Fibroblast of pulmonary artery (primary cell): ENCODE measurements at regions not wholly inside any gene's neighbourhood (a gene's known extent, or its start where the extent isn't known, plus 50 kb on each side); places are given as distances from the start of the nearest gene placed in this dataset.

Source experiments
- DNase-seq: peaks from one replicate; pipeline ENCODE4 v3.0.0-alpha.2; 2010; ENCODE audit warnings: low read depth
- H3K4me3 ChIP-seq: replicated peaks from 2 replicates; pipeline ENCODE4 v1.5.1; 2011; ENCODE audit warnings: low read depth, mild to moderate bottlenecking, control low read depth, low read length, moderate library complexity
- CTCF ChIP-seq: IDR thresholded peaks from 2 replicates; pipeline ENCODE4 v1.5.1; 2011; ENCODE audit warnings: mild to moderate bottlenecking, control low read depth, low read length, inconsistent platforms; ENCODE audit errors: missing control alignments

GRCh38 chr3:82791241-82791640 is 1029.8 kb upstream of the GBE1 start:
- no peak for DNase-seq
- TF ChIP-seq CTCF: no peak
- H3K4me3 ChIP-seq: no peak overlapping the region

- TF ChIP-seq CTCF: no peak
- DNase-seq: no peak
These were observed 1029.1 kb upstream of the GBE1 start for GRCh38 chr3:82790307-82791097.

GRCh38 chr3:82783194-82783593 is 1021.7 kb upstream of the GBE1 start:
- no peak for TF ChIP-seq CTCF
- H3K4me3 ChIP-seq: no peak overlapping the region
- DNase-seq: no peak

More at GRCh38 chr3:82790307-82791097, 1029.1 kb upstream of the GBE1 start:
- H3K4me3 ChIP-seq: no peak overlapping the region

GRCh38 chr3:82773207-82773606 is 1011.8 kb upstream of the GBE1 start:
- TF ChIP-seq CTCF: no peak
- DNase-seq: no peak
- no peak overlapping the region for H3K4me3 ChIP-seq

GRCh38 chr3:82764521-82764920 is 1003.1 kb upstream of the GBE1 start:
- no peak overlapping the region for H3K4me3 ChIP-seq
- DNase-seq: no peak
- no peak for TF ChIP-seq CTCF

- no peak for DNase-seq
- no peak for TF ChIP-seq CTCF
- no peak overlapping the region for H3K4me3 ChIP-seq
These were observed 1000.4 kb upstream of the GBE1 start for GRCh38 chr3:82761858-82762257.

- TF ChIP-seq CTCF: no peak
- H3K4me3 ChIP-seq: no peak overlapping the region
- no peak for DNase-seq
These were observed 984.1 kb upstream of the GBE1 start for GRCh38 chr3:82745544-82745943.
